Sigmoid colon (tissue), 6 donors: ENCODE measurements at regions not wholly inside any gene's neighbourhood (a gene's known extent, or its start where the extent isn't known, plus 50 kb on each side); places are given as distances from the start of the nearest gene placed in this dataset.

Experiments used
- DNase-seq: peaks from one replicate; pipeline ENCODE4 v3.0.0-alpha.2; 2019
- H3K27ac ChIP-seq, 4 donors: fragments of 200-600 bp; sonication (generic); one replicate each; pipeline ENCODE4 v1.5.1; 2016 to 2019; ENCODE audit warnings: mild to moderate bottlenecking in 1 of 4
- H3K27me3 ChIP-seq, 3 donors: fragments of 200-600 bp; sonication (generic); one replicate each; pipeline ENCODE4 v1.5.1; 2019; ENCODE audit warnings: mild to moderate bottlenecking in 1 of 3
- H3K36me3 ChIP-seq, 4 donors: fragments of 200-600 bp; sonication (generic); one replicate each; pipeline ENCODE4 v1.5.1; 2016 to 2019
- H3K4me1 ChIP-seq, 4 donors: fragments of 200-600 bp; sonication (generic); one replicate each; pipeline ENCODE4 v1.5.1; 2017 to 2019
- H3K4me3 ChIP-seq, 4 donors: fragments of 200-600 bp; sonication (generic); one replicate each; pipeline ENCODE4 v1.5.1; 2017 to 2019; ENCODE audit warnings: mild to moderate bottlenecking in 2 of 4, moderate library complexity in 1 of 4
- H3K9me3 ChIP-seq, 4 donors: fragments of 200-600 bp in 3 of 4; sonication (generic) in 3 of 4; one replicate each; pipeline versions ENCODE4 v1.5.1 to v1.6.1; 2013 to 2019
- CTCF ChIP-seq, 4 experiments: fragments of 450-650 bp in 3 of 4; fragments of 200-600 bp in 1 of 4; IDR thresholded peaks; one replicate each; pipeline ENCODE4 v1.5.1; 2016 to 2019; ENCODE audit warnings: antibody characterized with exemption in 4 of 4, mild to moderate bottlenecking in 3 of 4, moderate library complexity in 2 of 4
- EP300 ChIP-seq, 4 donors: sonication (generic); formaldehyde crosslinking; IDR thresholded peaks; one replicate each; pipeline ENCODE4 v1.6.1; 2017; ENCODE audit warnings: antibody characterized with exemption in 4 of 4
- POLR2A ChIP-seq, 2 donors: fragments of 450-650 bp; IDR thresholded peaks; one replicate each; pipeline ENCODE4 v1.6.1; 2016; ENCODE audit warnings: antibody characterized with exemption in 2 of 2, mild to moderate bottlenecking in 2 of 2, moderate library complexity in 2 of 2
- POLR2AphosphoS5 ChIP-seq, 4 donors: sonication (generic); formaldehyde crosslinking; IDR thresholded peaks; one replicate each; pipeline ENCODE4 v1.6.1; 2017; ENCODE audit warnings: antibody characterized with exemption in 4 of 4
- WGBS, 2 donors: extraction: QIAGEN DNeasy Blood & Tissue Kit; methylation state at CpG; one replicate each; pipeline ENCODE4 v1.1.7; 2013; 5-methylcytosine and 5-hydroxymethylcytosine counted together
- intact Hi-C: fragments of 100-400 bp; cut with DNase I; formaldehyde crosslinking; loops from one replicate; pipeline ENCODE4 v1.15.1; 2023
- donor health status: healthy with polysubstance abuse.
- donor health status: healthy.

GRCh38 chr1:36708587-36708986 lies 225.9 kb upstream of the CSF3R start:
- intact Hi-C loops: no loop called here
- Histone ChIP-seq H3K4me3 (no peak overlapping the region), H3K27ac (no peak overlapping the region), H3K27me3 (peaks cover 0 to 90% (median 48%) of the 10 kb centered on the region in 3 donors), H3K36me3 (no peaks in the 10 kb centered on the region), H3K4me1 (no peaks in the 10 kb centered on the region), H3K9me3 (no peaks in the 10 kb centered on the region)
- WGBS, 2 donors: 82 to 91% methylated on average over 7 of the region's 7 CpGs
- DNase-seq: peak; percentile 37
- TF ChIP-seq POLR2A (IDR thresholded peaks at IDR 0.05) (no peak), CTCF (IDR thresholded peaks at IDR 0.05) (no peak), POLR2AphosphoS5 (IDR thresholded peaks at IDR 0.05) (no peak), EP300 (IDR thresholded peaks at IDR 0.05) (no peak)

GRCh38 chr1:36707221-36707620 lies 224.5 kb upstream of the CSF3R start:
- 66 to 69% methylated on average over 2 of the region's 2 CpGs for WGBS, 2 donors
- TF ChIP-seq EP300 (IDR thresholded peaks at IDR 0.05) (no peak), CTCF (IDR thresholded peaks at IDR 0.05) (no peak), POLR2A (IDR thresholded peaks at IDR 0.05) (no peak), POLR2AphosphoS5 (IDR thresholded peaks at IDR 0.05) (no peak)
- no peaks in the 10 kb centered on the region for H3K4me1 ChIP-seq
- H3K36me3 ChIP-seq: no peaks in the 10 kb centered on the region
- intact Hi-C loops: no loop called here
- no peaks in the 10 kb centered on the region for H3K9me3 ChIP-seq
- no peak for DNase-seq
- no peak overlapping the region for H3K4me3 ChIP-seq
- H3K27me3 ChIP-seq: peaks cover 0 to 84% (median 34%) of the 10 kb centered on the region in 3 donors
- H3K27ac ChIP-seq: no peak overlapping the region

GRCh38 chr1:36706416-36706815 lies 223.7 kb upstream of the CSF3R start:
- no peak overlapping the region for H3K4me3 ChIP-seq
- WGBS, 2 donors: 36 to 47% methylated on average over 10 of the region's 10 CpGs
- peak; percentile 27 for DNase-seq
- TF ChIP-seq POLR2A (IDR thresholded peaks at IDR 0.05) (no peak), EP300 (IDR thresholded peaks at IDR 0.05) (no peak), CTCF (IDR thresholded peaks at IDR 0.05) (no peak), POLR2AphosphoS5 (IDR thresholded peaks at IDR 0.05) (no peak)
- H3K27me3 ChIP-seq: peaks cover 0 to 76% (median 26%) of the 10 kb centered on the region in 3 donors
- no peaks in the 10 kb centered on the region for H3K9me3 ChIP-seq
- no peak overlapping the region for H3K27ac ChIP-seq
- no peaks in the 10 kb centered on the region for H3K36me3 ChIP-seq
- intact Hi-C loops: no loop called here
- H3K4me1 ChIP-seq: no peaks in the 10 kb centered on the region

GRCh38 chr1:36705629-36706028 lies 222.9 kb upstream of the CSF3R start:
- H3K4me1 ChIP-seq: no peaks in the 10 kb centered on the region
- TF ChIP-seq POLR2A (IDR thresholded peaks at IDR 0.05) (no peak), POLR2AphosphoS5 (IDR thresholded peaks at IDR 0.05) (no peak), CTCF (IDR thresholded peaks at IDR 0.05) (no peak)
- intact Hi-C loops: no loop called here
- no peaks in the 10 kb centered on the region for H3K9me3 ChIP-seq
- no peak overlapping the region for H3K4me3 ChIP-seq
- H3K27ac ChIP-seq: no peak overlapping the region
- no peak for DNase-seq
- H3K36me3 ChIP-seq: no peaks in the 10 kb centered on the region
- H3K27me3 ChIP-seq: peaks cover 0 to 68% (median 26%) of the 10 kb centered on the region in 3 donors
- WGBS, 2 donors: 45 to 70% methylated on average over 4 of the region's 4 CpGs

- peak; percentile 78 for DNase-seq
- peaks cover 0 to 56% (median 12%) of the 10 kb centered on the region in 3 donors for H3K27me3 ChIP-seq
- no peaks in the 10 kb centered on the region for H3K4me1 ChIP-seq
- no peak overlapping the region for H3K27ac ChIP-seq
- intact Hi-C loops: no loop called here
- no peaks in the 10 kb centered on the region for H3K36me3 ChIP-seq
- H3K4me3 ChIP-seq: no peak overlapping the region
- WGBS, 2 donors: 22 to 24% methylated on average over 19 of the region's 19 CpGs
- no peaks in the 10 kb centered on the region for H3K9me3 ChIP-seq
- TF ChIP-seq POLR2A (IDR thresholded peaks at IDR 0.05): peak in 1 of 2 donors; percentile 10
- no peak for TF ChIP-seq EP300 (IDR thresholded peaks at IDR 0.05)
- no peak for TF ChIP-seq POLR2AphosphoS5 (IDR thresholded peaks at IDR 0.05)
- peak; percentile 19 to 75 (median 67) for TF ChIP-seq CTCF (IDR thresholded peaks at IDR 0.05)
These were observed 221.0 kb upstream of the CSF3R start for GRCh38 chr1:36703526-36704208.
